H9 (cell line): ENCODE measurements at regions not wholly inside any gene's neighbourhood (a gene's known extent, or its start where the extent isn't known, plus 50 kb on each side); places are given as distances from the start of the nearest gene placed in this dataset.

Experiments used
- DNase-seq: peaks from one replicate; pipeline ENCODE4 v3.0.0-alpha.2; 2017
- H2AFZ ChIP-seq: one replicate; pipeline ENCODE4 v1.6.1; 2013; ENCODE audit warnings: mild to moderate bottlenecking, low read length, control low read depth, moderate library complexity
- H2AK5ac ChIP-seq: 2 replicates; pipeline ENCODE4 v1.6.1; 2013; ENCODE audit warnings: low read length, control low read depth, mixed read lengths; ENCODE audit not compliant: insufficient read length
- H2BK120ac ChIP-seq: one replicate; pipeline ENCODE4 v1.6.1; 2013; ENCODE audit warnings: low read depth, mild to moderate bottlenecking, low read length, control low read depth, inconsistent platforms; ENCODE audit not compliant: poor library complexity, severe bottlenecking
- H2BK12ac ChIP-seq: 2 replicates; pipeline ENCODE4 v1.6.1; 2013; ENCODE audit warnings: low read length, control low read depth, mixed read lengths, low read depth; ENCODE audit not compliant: insufficient read length
- H2BK15ac ChIP-seq: 2 replicates; pipeline ENCODE4 v1.6.1; 2013; ENCODE audit warnings: low read depth, low read length, control low read depth
- H2BK20ac ChIP-seq: one replicate; pipeline ENCODE4 v1.6.1; 2013; ENCODE audit warnings: low read depth, mild to moderate bottlenecking, low read length, control low read depth, inconsistent platforms; ENCODE audit not compliant: poor library complexity, severe bottlenecking
- H2BK5ac ChIP-seq: 2 replicates; pipeline ENCODE4 v1.6.1; 2013; ENCODE audit warnings: low read length, control low read depth, mixed read lengths; ENCODE audit not compliant: insufficient read length
- H3K14ac ChIP-seq: 2 replicates; pipeline ENCODE4 v1.6.1; 2013; ENCODE audit warnings: low read length, control low read depth; ENCODE audit not compliant: insufficient read depth
- H3K18ac ChIP-seq: 2 replicates; pipeline ENCODE4 v1.6.1; 2013; ENCODE audit warnings: low read depth, mild to moderate bottlenecking, mixed read lengths, low read length, control low read depth; ENCODE audit not compliant: insufficient read length
- H3K23ac ChIP-seq: 2 replicates; pipeline ENCODE4 v1.6.1; 2013; ENCODE audit warnings: low read length, control low read depth, mixed read lengths, low read depth; ENCODE audit not compliant: insufficient read length
- H3K23me2 ChIP-seq: 2 replicates; pipeline ENCODE4 v1.6.1; 2013; ENCODE audit warnings: low read depth, mild to moderate bottlenecking, mixed read lengths, low read length, control low read depth; ENCODE audit not compliant: insufficient read length, poor library complexity, severe bottlenecking
- H3K27ac ChIP-seq: 2 replicates; pipeline ENCODE4 v1.5.1; 2013; ENCODE audit warnings: low read length, control low read depth, mixed read lengths, low read depth; ENCODE audit not compliant: insufficient read length
- H3K27me3 ChIP-seq: 2 replicates; pipeline ENCODE4 v1.6.1; 2013; ENCODE audit warnings: low read length, control low read depth, inconsistent platforms; ENCODE audit not compliant: insufficient read depth
- H3K4ac ChIP-seq: 2 replicates; pipeline ENCODE4 v1.6.1; 2013; ENCODE audit warnings: low read depth, mild to moderate bottlenecking, control low read depth, inconsistent platforms, low read length, moderate library complexity
- H3K4me1 ChIP-seq: 2 replicates; pipeline ENCODE4 v1.6.1; 2013; ENCODE audit warnings: low read length, control low read depth, inconsistent platforms; ENCODE audit not compliant: insufficient read depth
- H3K4me2 ChIP-seq: 2 replicates; pipeline ENCODE4 v1.6.1; 2013; ENCODE audit warnings: low read length, control low read depth, mixed read lengths; ENCODE audit not compliant: insufficient read length, insufficient read depth
- H3K56ac ChIP-seq: 2 replicates; pipeline ENCODE4 v1.6.1; 2013; ENCODE audit warnings: low read depth, mild to moderate bottlenecking, mixed read lengths, low read length, control low read depth; ENCODE audit not compliant: insufficient read length
- H3K79me1 ChIP-seq: 2 replicates; pipeline ENCODE4 v1.6.1; 2013; ENCODE audit warnings: low read depth, mild to moderate bottlenecking, moderate library complexity, low read length, control low read depth, inconsistent platforms; ENCODE audit not compliant: insufficient read depth, poor library complexity, severe bottlenecking
- H3K79me2 ChIP-seq: 2 replicates; pipeline ENCODE4 v1.6.1; 2013; ENCODE audit warnings: low read length, control low read depth, inconsistent platforms; ENCODE audit not compliant: insufficient read depth
- H3K9ac ChIP-seq: 2 replicates; pipeline ENCODE4 v1.6.1; 2013; ENCODE audit warnings: low read length, control low read depth, mixed read lengths; ENCODE audit not compliant: insufficient read length; ENCODE audit errors: extremely low read depth
- H3K9me3 ChIP-seq: one replicate; pipeline ENCODE4 v1.6.1; 2013; ENCODE audit warnings: low read depth, low read length, inconsistent platforms; ENCODE audit not compliant: control insufficient read depth
- H3T11ph ChIP-seq: one replicate; pipeline ENCODE4 v1.6.1; 2013; ENCODE audit warnings: mild to moderate bottlenecking, low read length, control low read depth, inconsistent platforms
- H4K20me1 ChIP-seq: one replicate; pipeline ENCODE4 v1.6.1; 2013; ENCODE audit not compliant: control insufficient read depth, insufficient read length, insufficient read depth
- H4K5ac ChIP-seq: 2 replicates; pipeline ENCODE4 v1.6.1; 2013; ENCODE audit warnings: low read depth, mild to moderate bottlenecking, mixed read lengths, low read length, control low read depth; ENCODE audit not compliant: insufficient read length
- H4K8ac ChIP-seq: replicated peaks from 2 replicates; pipeline ENCODE4 v1.6.1; 2013; ENCODE audit warnings: low read length, control low read depth, mixed read lengths, low read depth; ENCODE audit not compliant: insufficient read length
- H4K91ac ChIP-seq: 2 replicates; pipeline ENCODE4 v1.6.1; 2013; ENCODE audit warnings: low read depth, mild to moderate bottlenecking, moderate library complexity, mixed read lengths, low read length, control low read depth; ENCODE audit not compliant: insufficient read length
- H3K27ac Mint-ChIP-seq, 3 experiments: 2 replicates in 2 of 3; 3 replicates in 1 of 3; pipeline ENCODE4 v1.8.0; 2020 to 2021; ENCODE audit warnings: mixed read lengths in 3 of 3, mild to moderate bottlenecking in 1 of 3, moderate library complexity in 1 of 3
- H3K27me3 Mint-ChIP-seq: 2 replicates; pipeline ENCODE4 v1.8.0; 2021; ENCODE audit warnings: low read depth, mild to moderate bottlenecking, moderate library complexity, mixed read lengths
- H3K36me3 Mint-ChIP-seq, 3 experiments: 2 replicates in 2 of 3; 3 replicates in 1 of 3; pipeline ENCODE4 v1.8.0; 2020 to 2021; ENCODE audit warnings: low read depth in 3 of 3, mixed read lengths in 3 of 3; ENCODE audit not compliant: insufficient read depth in 1 of 3
- H3K4me1 Mint-ChIP-seq, 2 experiments: 2 replicates each; pipeline ENCODE4 v1.8.0; 2020; ENCODE audit warnings: mixed read lengths in 2 of 2
- H3K4me3 Mint-ChIP-seq, 2 experiments: 2 replicates in 1 of 2; 3 replicates in 1 of 2; pipeline ENCODE4 v1.8.0; 2020 to 2021; ENCODE audit warnings: mild to moderate bottlenecking in 2 of 2, mixed read lengths in 2 of 2, moderate library complexity in 1 of 2
- H3K9me3 Mint-ChIP-seq, 2 experiments: 2 replicates in 1 of 2; 3 replicates in 1 of 2; pipeline ENCODE4 v1.8.0; 2020; ENCODE audit warnings: mild to moderate bottlenecking in 2 of 2, mixed read lengths in 2 of 2, moderate library complexity in 1 of 2
- TF ChIP-seq, protein P1 (sequence below): fragments of 200-600 bp; sonication (generic); conservative IDR thresholded peaks from 3 replicates; pipeline ENCODE4 v1.8.0; 2021; ENCODE audit warnings: antibody characterized with exemption, mild to moderate bottlenecking

GRCh38 chr6:155654474-155654873 lies 198.8 kb upstream of the NOX3 start:
- Histone ChIP-seq H4K8ac (no peak overlapping the region), H2AFZ (no peak overlapping the region), H2BK120ac (no peak overlapping the region), H3K14ac (no peak overlapping the region), H4K91ac (no peak overlapping the region), H3K4me1 (no peaks in the 10 kb centered on the region), H2BK5ac (no peak overlapping the region), H3K9ac (no peak overlapping the region), H3K79me2 (no peaks in the 10 kb centered on the region), H4K5ac (no peak overlapping the region), H3K18ac (no peak overlapping the region), H2BK20ac (no peak overlapping the region), H2AK5ac (no peak overlapping the region), H2BK15ac (no peak overlapping the region), H3K27me3 (no peaks in the 10 kb centered on the region), H3K4me2 (no peak overlapping the region), H3K79me1 (no peaks in the 10 kb centered on the region), H3K23ac (no peak overlapping the region), H3K56ac (no peak overlapping the region), H4K20me1 (no peaks in the 10 kb centered on the region), H2BK12ac (no peak overlapping the region), H3T11ph (no peak overlapping the region), H3K27ac (no peak overlapping the region), H3K4ac (no peak overlapping the region), H3K23me2 (no peaks in the 10 kb centered on the region), H3K9me3 (no peaks in the 10 kb centered on the region)
- Mint-ChIP-seq H3K4me1 (no peaks in the 10 kb centered on the region), H3K27ac (no peak overlapping the region), H3K36me3 (peaks cover 2 to 7% (median 5%) of the 10 kb centered on the region in 3 experiments; a peak in 5 of 7 replicates), H3K9me3 (peaks cover 10 to 13% of the 10 kb centered on the region in 2 experiments), H3K4me3 (no peak overlapping the region), H3K27me3 (no peaks in the 10 kb centered on the region)
- TF ChIP-seq, protein P1, sequence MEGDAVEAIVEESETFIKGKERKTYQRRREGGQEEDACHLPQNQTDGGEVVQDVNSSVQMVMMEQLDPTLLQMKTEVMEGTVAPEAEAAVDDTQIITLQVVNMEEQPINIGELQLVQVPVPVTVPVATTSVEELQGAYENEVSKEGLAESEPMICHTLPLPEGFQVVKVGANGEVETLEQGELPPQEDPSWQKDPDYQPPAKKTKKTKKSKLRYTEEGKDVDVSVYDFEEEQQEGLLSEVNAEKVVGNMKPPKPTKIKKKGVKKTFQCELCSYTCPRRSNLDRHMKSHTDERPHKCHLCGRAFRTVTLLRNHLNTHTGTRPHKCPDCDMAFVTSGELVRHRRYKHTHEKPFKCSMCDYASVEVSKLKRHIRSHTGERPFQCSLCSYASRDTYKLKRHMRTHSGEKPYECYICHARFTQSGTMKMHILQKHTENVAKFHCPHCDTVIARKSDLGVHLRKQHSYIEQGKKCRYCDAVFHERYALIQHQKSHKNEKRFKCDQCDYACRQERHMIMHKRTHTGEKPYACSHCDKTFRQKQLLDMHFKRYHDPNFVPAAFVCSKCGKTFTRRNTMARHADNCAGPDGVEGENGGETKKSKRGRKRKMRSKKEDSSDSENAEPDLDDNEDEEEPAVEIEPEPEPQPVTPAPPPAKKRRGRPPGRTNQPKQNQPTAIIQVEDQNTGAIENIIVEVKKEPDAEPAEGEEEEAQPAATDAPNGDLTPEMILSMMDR, result no peak
- DNase-seq, result no peak
